GM18873 (cell line): ENCODE measurements at regions not wholly inside any gene's neighbourhood (a gene's known extent, or its start where the extent isn't known, plus 50 kb on each side); places are given as distances from the start of the nearest gene placed in this dataset.

ENCODE experiments used
- ATAC-seq: cut with Tn5 transposase; IDR thresholded peaks from one replicate; pipeline ENCODE4 v1.9.1; 2021; ENCODE audit warnings: mild to moderate bottlenecking, moderate library complexity, moderate number of reproducible peaks; ENCODE audit not compliant: unreplicated experiment, low FRiP score

DNA sequence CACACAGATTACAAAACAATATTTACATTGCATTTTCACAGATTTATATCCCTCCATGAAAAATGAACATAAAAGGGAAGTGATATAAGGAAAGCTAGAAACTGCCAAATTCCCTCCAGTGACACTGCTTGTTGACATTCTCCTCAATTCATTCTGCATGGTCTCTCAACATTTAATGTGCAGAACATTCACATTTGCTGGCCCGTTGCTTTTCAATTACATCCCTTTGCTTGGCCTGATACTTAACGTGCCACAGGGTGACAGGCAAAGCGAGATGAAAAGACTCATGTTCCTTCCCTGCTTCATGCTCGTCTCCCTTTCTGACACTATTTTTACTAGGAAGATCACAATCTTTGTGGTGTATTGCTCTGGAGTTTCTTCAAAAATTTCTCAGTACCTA, 1019.7 kb upstream of the LRRN3 start:
- ATAC-seq: no peak

- no peak for ATAC-seq
Observed at GRCh38 chr7:110075450-110075849, 1015.5 kb upstream of the LRRN3 start.

- no peak for ATAC-seq
Observed at GRCh38 chr7:110076194-110076593, 1014.7 kb upstream of the LRRN3 start.

GRCh38 chr7:110084181-110084807, 1006.6 kb upstream of the LRRN3 start:
- ATAC-seq: no peak

DNA sequence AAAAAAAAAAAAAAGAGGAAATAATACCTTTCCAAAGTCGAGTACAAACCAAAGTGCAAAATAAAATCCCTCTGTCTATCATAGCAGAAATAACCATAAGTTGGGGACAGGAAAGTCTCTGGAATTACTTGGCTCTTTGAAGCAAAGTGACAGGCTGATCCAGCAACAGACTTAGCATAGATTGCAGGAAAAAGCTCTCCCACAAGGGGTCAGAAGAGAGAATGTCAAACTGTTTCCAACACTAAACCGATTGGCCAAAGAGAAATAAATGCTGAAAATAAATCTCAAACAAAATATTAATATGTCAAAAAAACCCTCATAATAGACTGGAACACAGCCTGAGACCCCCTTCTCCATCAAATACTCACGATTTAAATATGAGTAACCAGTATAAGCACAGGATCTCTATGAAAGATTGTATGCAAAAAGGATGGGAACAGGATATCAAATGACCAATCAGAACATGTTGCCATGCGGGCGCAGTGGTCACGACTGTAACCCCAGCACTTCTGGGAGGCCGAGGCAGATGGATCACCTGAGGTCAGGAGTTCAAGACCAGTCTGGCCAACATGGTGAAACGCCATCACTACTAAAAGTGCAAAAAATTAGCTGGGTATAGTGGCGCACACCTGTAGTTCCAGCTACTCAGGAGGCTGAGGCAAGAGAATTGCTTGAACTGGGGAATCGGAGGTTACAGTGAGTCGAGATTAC, 1000.7 kb upstream of the LRRN3 start:
- no peak for ATAC-seq

DNA sequence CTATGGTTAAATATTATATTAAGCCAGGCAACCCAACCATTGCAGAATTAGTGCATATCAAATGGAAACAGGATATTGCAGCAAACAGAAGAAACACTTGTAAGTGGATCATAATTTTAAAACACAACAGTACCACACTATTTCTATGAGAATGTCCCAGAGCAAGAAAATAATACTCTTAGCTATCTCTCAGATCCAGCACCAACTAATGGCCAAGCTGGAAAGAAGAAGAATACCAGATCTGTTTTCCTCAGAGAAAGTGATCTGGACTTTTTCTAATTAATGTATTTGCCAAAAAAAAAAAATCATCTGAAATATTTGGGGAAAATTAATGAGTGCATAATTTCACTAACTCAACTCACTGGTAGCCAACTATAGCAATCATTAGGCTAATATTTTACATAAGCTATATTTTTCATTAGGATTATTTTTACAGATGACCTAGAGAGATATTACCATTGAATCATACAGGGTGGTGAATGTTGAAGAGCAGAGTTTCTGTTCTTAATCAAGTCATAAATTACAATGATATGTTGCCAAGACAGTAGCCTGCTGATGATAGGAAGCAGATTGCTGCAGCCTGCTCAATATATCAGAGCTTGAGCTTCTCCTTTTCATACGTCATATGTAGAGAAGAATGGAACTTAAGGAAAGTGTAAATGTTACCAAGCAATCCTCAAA, 995.4 kb upstream of the LRRN3 start:
- no peak for ATAC-seq

- ATAC-seq: no peak
Observed at GRCh38 chr7:110104243-110104642, 986.7 kb upstream of the LRRN3 start.

DNA sequence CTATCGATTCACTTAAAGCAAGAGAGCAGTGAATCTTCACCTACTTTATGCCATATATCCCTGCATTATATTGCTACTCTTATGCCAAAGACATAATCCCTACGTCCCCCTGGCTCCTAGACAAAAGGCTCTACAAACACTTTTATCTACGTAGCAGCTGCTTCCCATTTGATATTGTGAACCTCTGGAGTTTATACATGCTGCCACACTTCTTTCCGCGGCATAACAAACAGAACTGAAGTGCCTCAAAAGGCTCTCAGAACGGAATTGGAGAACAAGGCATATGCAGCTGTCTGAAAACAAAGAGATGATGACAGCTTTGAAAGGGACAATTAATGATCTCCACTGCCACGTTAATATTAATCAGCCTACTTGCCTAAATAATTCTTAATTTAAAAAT, 985.6 kb upstream of the LRRN3 start:
- no peak for ATAC-seq

DNA sequence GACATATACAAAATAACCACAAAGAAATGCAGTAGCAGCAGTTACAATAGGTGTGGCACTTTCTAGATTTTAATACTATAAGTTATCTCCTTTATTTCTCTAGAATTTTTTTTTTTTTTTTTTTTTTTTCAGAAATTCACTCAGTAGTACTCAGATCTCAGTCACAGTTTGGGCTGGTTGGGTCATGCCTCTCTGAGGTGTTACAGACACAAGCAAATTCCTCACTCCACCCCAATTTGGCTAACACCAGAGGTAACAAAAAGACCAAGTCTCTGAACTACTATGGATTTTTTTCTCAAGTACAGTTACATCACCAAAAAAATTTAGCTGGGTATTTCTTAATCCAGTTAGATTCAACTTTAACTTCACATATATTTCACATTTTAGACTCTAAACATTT, 985.1 kb upstream of the LRRN3 start:
- ATAC-seq: no peak

DNA sequence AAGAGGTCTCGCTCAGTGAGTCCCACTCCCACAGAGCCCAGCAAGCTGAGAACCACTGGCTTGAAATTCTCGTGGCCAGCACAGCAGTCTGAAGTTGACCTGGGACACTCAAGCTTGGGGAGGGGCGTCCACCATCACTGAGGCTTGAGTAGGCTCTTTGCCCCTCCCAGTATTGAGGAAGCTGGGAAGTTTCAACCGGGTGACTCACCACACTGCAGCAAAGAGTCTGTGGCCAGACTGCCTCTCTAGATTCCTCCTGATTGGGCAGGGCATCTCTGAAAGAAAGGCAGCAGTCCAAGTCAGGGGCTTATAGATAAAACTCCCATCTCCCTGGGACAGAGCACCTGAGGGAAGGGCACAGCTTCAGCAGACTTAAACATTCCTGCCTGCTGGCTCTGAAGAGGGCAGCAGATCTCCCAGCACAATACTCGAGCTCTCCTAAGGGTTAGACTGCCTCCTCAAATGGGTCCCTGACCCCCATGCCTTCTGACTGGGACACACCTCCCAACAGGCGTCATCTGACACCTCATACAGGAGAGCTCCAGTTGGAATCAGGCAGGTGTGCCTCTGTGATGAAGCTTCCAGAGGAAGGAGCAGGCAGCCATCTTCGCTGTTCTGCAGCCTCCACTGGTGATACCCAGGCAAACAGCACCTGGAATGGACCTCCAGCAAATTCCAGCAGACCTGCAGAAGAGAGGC, 970.9 kb upstream of the LRRN3 start:
- no peak for ATAC-seq

- ATAC-seq: no peak
Observed at GRCh38 chr7:110129159-110129558, 961.8 kb upstream of the LRRN3 start.

DNA sequence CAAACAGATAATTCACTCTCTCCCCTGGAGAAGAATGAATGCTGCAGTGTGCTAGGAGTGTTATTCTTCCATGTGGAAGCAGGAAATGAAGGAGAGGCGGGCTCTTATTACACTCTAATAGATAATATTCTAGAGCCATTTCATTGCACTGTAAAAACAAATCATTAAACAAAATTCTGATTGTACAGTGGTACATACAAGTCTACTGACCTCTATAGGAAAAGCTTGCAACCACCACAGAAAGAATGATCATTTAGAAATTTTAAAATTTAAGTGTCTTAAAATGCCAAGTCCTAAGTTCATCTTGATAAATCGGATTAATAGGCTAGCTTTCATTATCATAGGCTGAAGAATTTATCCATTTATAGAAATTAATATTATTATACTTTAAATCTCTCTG, 960.3 kb upstream of the LRRN3 start:
- ATAC-seq: no peak

DNA sequence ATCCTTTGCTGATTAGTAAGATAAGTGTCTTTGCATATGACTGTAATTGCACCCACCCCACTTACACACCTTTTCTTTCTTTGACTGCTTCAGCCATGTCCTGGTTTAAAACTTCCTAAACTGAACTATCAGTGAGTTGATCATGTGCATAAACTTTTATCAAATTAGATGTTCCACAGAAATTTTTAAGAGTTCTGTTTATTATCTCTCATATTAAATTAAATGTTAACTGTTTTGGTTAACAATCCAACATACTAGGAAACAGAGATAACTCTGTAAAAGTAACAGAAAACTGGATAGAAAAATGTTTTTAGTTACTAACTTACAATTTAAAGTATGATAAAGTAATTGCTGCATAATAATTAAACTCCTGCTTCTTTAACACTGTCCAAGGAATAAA, 959.6 kb upstream of the LRRN3 start:
- ATAC-seq: no peak

DNA sequence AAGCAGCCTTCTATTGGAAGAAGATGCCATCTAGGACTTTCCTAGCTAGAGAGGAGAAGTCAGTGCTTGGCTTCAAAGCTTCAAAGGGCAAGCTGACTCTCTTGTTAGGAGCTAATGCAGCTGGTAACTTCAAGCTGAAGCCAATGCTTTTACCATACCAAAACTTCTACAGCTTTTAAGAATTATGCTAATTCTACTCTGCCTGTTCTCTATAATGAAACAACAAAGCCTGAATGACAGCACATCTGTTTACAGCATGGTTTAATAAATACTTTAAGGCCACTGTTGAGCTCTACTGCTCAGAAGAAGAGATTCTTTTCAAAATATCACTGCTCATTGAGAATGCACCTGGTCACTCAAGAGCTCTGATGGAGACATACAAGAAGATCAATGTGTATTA, 951.9 kb upstream of the LRRN3 start:
- no peak for ATAC-seq

DNA sequence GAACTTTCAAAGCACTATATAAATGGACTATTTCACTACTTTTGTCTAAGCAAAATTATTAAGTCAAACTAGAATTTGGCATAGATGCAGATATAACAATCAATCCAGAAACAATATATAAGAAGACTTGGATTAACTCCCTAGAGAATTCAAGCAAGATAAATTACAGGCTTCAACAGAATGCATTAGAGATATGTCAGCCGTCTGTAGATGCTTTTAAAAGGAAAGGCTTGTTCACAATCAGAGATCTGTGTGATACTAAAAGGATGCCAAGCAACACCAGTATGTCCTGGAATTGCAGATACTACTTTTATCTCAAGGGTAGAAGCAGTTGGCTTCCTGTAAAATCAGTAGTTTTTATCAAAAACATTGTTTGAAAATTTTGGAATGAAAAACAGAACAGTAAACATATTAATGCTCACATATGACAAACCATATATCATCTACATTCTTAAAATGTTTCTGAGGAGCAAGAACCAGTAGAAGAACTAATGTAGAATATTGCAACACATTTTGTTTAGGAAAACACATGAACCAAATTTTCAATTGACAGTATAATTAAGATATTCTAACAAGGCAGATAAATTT, 947.9 kb upstream of the LRRN3 start:
- ATAC-seq: no peak

DNA sequence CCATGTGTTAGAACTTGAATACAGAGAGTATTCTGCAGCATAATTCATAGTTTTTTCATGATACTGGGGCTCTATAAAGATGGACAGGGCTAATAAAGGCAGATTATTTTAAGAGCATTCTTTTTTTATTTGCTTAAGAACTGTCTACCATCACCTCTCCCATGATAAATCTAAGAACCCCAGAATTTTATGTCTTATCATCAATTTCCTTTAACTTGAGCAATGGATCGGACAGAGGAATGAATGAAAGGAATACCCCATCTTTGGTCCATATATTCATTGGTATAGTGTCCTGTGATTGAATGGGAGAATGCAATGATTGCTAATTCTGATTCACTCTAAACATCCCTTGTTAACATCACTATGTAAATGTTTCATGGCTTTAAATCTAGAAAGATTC, 946.3 kb upstream of the LRRN3 start:
- no peak for ATAC-seq

DNA sequence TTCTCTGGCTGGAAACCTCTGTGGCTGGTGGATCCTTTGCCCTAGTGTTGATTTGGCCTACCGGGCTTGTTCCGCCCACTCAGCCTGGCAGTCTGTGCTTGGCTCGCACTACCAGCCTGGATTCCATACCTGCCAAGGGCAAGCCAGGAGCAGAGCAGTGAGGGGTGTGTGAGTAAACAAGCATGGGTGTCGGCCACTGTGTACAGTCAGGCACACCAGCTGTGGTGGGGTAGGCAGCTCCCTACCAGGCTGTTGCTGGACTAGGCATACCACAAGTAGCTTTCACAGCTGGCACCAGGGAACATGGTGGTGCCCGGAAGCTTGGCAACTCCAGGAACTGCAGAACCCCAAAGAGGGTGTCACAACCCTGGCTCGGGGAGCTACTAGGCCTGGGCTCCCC, 942.9 kb upstream of the LRRN3 start:
- no peak for ATAC-seq

GRCh38 chr7:110153222-110153621, 937.7 kb upstream of the LRRN3 start:
- no peak for ATAC-seq

GRCh38 chr7:110156511-110156910, 934.4 kb upstream of the LRRN3 start:
- ATAC-seq: no peak

GRCh38 chr7:110157631-110158362, 933.1 kb upstream of the LRRN3 start:
- no peak for ATAC-seq
